Hematopoietic multipotent progenitor cell treated with erythropoietin and hydrocortisone succinate and interleukin-3 and kit ligand, for 15 days (in vitro differentiated cells): ENCODE measurements at regions not wholly inside any gene's neighbourhood (a gene's known extent, or its start where the extent isn't known, plus 50 kb on each side); places are given as distances from the start of the nearest gene placed in this dataset.

Experiments used
- DNase-seq: peaks from one replicate; pipeline ENCODE4 v3.0.0-alpha.2; 2015; ENCODE audit warnings: low spot score

- no peak for DNase-seq
Observed at GRCh38 chr13:80235967-80236302, 105.0 kb downstream of the SPRY2 start.

GRCh38 chr13:80235166-80235966 lies 105.6 kb downstream of the SPRY2 start:
- no peak for DNase-seq

GRCh38 chr13:80227645-80228044 lies 113.3 kb downstream of the SPRY2 start:
- no peak for DNase-seq

- DNase-seq, result no peak
Observed at GRCh38 chr13:80226645-80227044, 114.3 kb downstream of the SPRY2 start.

GRCh38 chr13:80224468-80224867 lies 116.5 kb downstream of the SPRY2 start:
- no peak for DNase-seq

GRCh38 chr13:80217614-80218456 lies 123.1 kb downstream of the SPRY2 start:
- no peak for DNase-seq

GRCh38 chr13:80215368-80215767 lies 125.6 kb downstream of the SPRY2 start:
- DNase-seq, result no peak

GRCh38 chr13:80214521-80214991 lies 126.4 kb downstream of the SPRY2 start:
- DNase-seq, result no peak

- no peak for DNase-seq
Observed at GRCh38 chr13:80214050-80214449, 126.9 kb downstream of the SPRY2 start.

GRCh38 chr13:80213201-80213600 lies 127.7 kb downstream of the SPRY2 start:
- DNase-seq, result no peak

- no peak for DNase-seq
Observed at GRCh38 chr13:80211566-80211965, 129.4 kb downstream of the SPRY2 start.

- DNase-seq, result no peak
Observed at GRCh38 chr13:80204642-80205041, 136.3 kb downstream of the SPRY2 start.

GRCh38 chr13:80203496-80203895 lies 137.4 kb downstream of the SPRY2 start:
- no peak for DNase-seq

- DNase-seq, result no peak
Observed at GRCh38 chr13:80201694-80202468, 139.0 kb downstream of the SPRY2 start.

GRCh38 chr13:80199585-80200292 lies 141.2 kb downstream of the SPRY2 start:
- no peak for DNase-seq

- no peak for DNase-seq
Observed at GRCh38 chr13:80199067-80199466, 141.9 kb downstream of the SPRY2 start.

GRCh38 chr13:80196756-80197155 lies 144.2 kb downstream of the SPRY2 start:
- DNase-seq, result no peak

- no peak for DNase-seq
Observed at GRCh38 chr13:80195649-80196048, 145.3 kb downstream of the SPRY2 start.

GRCh38 chr13:80189889-80190597 lies 150.9 kb downstream of the SPRY2 start:
- no peak for DNase-seq

- no peak for DNase-seq
Observed at GRCh38 chr13:80180740-80181355, 160.1 kb downstream of the SPRY2 start.

GRCh38 chr13:80177327-80177726 lies 163.6 kb downstream of the SPRY2 start:
- DNase-seq, result no peak
